MM.1S (cell line): ENCODE measurements at regions not wholly inside any gene's neighbourhood (a gene's known extent, or its start where the extent isn't known, plus 50 kb on each side); places are given as distances from the start of the nearest gene placed in this dataset.

Source experiments
- DNase-seq: peaks from one replicate; pipeline ENCODE4 v3.0.0-alpha.2; 2015
- H2AFZ ChIP-seq: fragments of 300-600 bp; sonication (generic); 2 replicates; pipeline ENCODE4 v1.6.0; 2016; ENCODE audit warnings: antibody characterized with exemption, low read length
- H3F3A ChIP-seq: fragments of 300-600 bp; sonication (generic); 2 replicates; pipeline ENCODE4 v1.6.1; 2016; ENCODE audit warnings: mild to moderate bottlenecking, antibody characterized with exemption, low read length, moderate library complexity, mixed read lengths; ENCODE audit not compliant: insufficient read depth
- H3K27ac ChIP-seq: fragments of 300-600 bp; sonication (generic); 2 replicates; pipeline ENCODE4 v1.5.1; 2016; ENCODE audit warnings: mild to moderate bottlenecking, low read length
- H3K27me3 ChIP-seq: fragments of 300-600 bp; sonication (generic); replicated peaks from 2 replicates; pipeline ENCODE4 v1.6.0; 2016; ENCODE audit warnings: low read length; ENCODE audit not compliant: insufficient read depth
- H3K36me3 ChIP-seq: fragments of 300-600 bp; sonication (generic); replicated peaks from 2 replicates; pipeline ENCODE4 v1.6.1; 2016; ENCODE audit warnings: mild to moderate bottlenecking, low read length, mixed read lengths; ENCODE audit not compliant: insufficient read depth
- H3K4me1 ChIP-seq: fragments of 300-600 bp; sonication (generic); 2 replicates; pipeline ENCODE4 v1.6.1; 2016; ENCODE audit warnings: low read length, mixed read lengths
- H3K4me2 ChIP-seq: fragments of 300-600 bp; sonication (generic); 2 replicates; pipeline ENCODE4 v1.6.0; 2016; ENCODE audit warnings: low read depth, low read length
- H3K4me3 ChIP-seq: fragments of 300-600 bp; sonication (generic); 2 replicates; pipeline ENCODE4 v1.5.1; 2016; ENCODE audit warnings: low read length, mixed read lengths
- H3K79me2 ChIP-seq: fragments of 300-600 bp; sonication (generic); 2 replicates; pipeline ENCODE4 v1.6.1; 2016; ENCODE audit warnings: mixed run types, low read length, mixed read lengths
- H3K9ac ChIP-seq: fragments of 300-600 bp; sonication (generic); 2 replicates; pipeline ENCODE4 v1.6.1; 2016; ENCODE audit warnings: low read length, mixed read lengths
- H3K9me2 ChIP-seq: fragments of 300-600 bp; sonication (generic); replicated peaks from 2 replicates; pipeline ENCODE4 v1.6.1; 2016; ENCODE audit warnings: mild to moderate bottlenecking, low read length, mixed read lengths; ENCODE audit not compliant: insufficient read depth
- H3K9me3 ChIP-seq: fragments of 300-600 bp; sonication (generic); replicated peaks from 2 replicates; pipeline ENCODE4 v1.6.1; 2016; ENCODE audit warnings: mild to moderate bottlenecking, low read length, mixed read lengths; ENCODE audit not compliant: insufficient read depth
- H4K20me1 ChIP-seq: fragments of 300-600 bp; sonication (generic); 2 replicates; pipeline ENCODE4 v1.6.1; 2016; ENCODE audit warnings: mild to moderate bottlenecking, low read length, moderate library complexity, mixed read lengths; ENCODE audit not compliant: insufficient read depth
- CTCF ChIP-seq: fragments of 300-600 bp; sonication (generic); IDR thresholded peaks from 2 replicates; pipeline ENCODE4 v1.5.1; 2016; ENCODE audit warnings: antibody characterized with exemption, low read length, mixed read lengths
- EZH2 ChIP-seq: fragments of 300-600 bp; sonication (generic); optimal IDR thresholded peaks from 2 replicates; pipeline ENCODE3; 2017; ENCODE audit warnings: low read depth, mild to moderate bottlenecking, antibody characterized with exemption, low read length, mixed read lengths
- EZH2phosphoT487 ChIP-seq: fragments of 300-600 bp; sonication (generic); IDR thresholded peaks from 2 replicates; pipeline ENCODE4 v1.6.1; 2018; ENCODE audit warnings: antibody characterized with exemption, low read length

GRCh38 chr4:145351922-145352321 lies 129.7 kb upstream of the SMAD1 start:
- Histone ChIP-seq H3K9ac (no peak overlapping the region), H2AFZ (no peak overlapping the region), H3F3A (no peaks in the 10 kb centered on the region), H3K27ac (no peak overlapping the region), H3K9me2 (no peaks in the 10 kb centered on the region), H3K36me3 (no peaks in the 10 kb centered on the region), H4K20me1 (no peaks in the 10 kb centered on the region), H3K27me3 (no peaks in the 10 kb centered on the region), H3K9me3 (no peaks in the 10 kb centered on the region), H3K79me2 (no peaks in the 10 kb centered on the region), H3K4me2 (no peak overlapping the region), H3K4me3 (no peak overlapping the region), H3K4me1 (no peaks in the 10 kb centered on the region)
- no peak for TF ChIP-seq CTCF
- no peak for TF ChIP-seq EZH2
- no peak for TF ChIP-seq EZH2phosphoT487
- DNase-seq = no peak

GRCh38 chr4:145351162-145351561 lies 130.5 kb upstream of the SMAD1 start:
- no peak overlapping the region for H3K9ac ChIP-seq
- H3K27me3 ChIP-seq = no peaks in the 10 kb centered on the region
- H3K4me1 ChIP-seq = no peaks in the 10 kb centered on the region
- no peaks in the 10 kb centered on the region for H3K79me2 ChIP-seq
- H3K4me2 ChIP-seq = peak overlapping the region; percentile 2; the same call in 1 of the 2 replicates
- no peak for DNase-seq
- H2AFZ ChIP-seq = no peak overlapping the region
- no peaks in the 10 kb centered on the region for H3K9me3 ChIP-seq
- no peak for TF ChIP-seq EZH2
- no peak for TF ChIP-seq CTCF
- TF ChIP-seq EZH2phosphoT487 = no peak
- no peaks in the 10 kb centered on the region for H3F3A ChIP-seq
- H3K4me3 ChIP-seq = no peak overlapping the region
- no peaks in the 10 kb centered on the region for H3K36me3 ChIP-seq
- no peaks in the 10 kb centered on the region for H4K20me1 ChIP-seq
- no peaks in the 10 kb centered on the region for H3K9me2 ChIP-seq
- H3K27ac ChIP-seq = no peak overlapping the region

GRCh38 chr4:145348291-145348690 lies 133.4 kb upstream of the SMAD1 start:
- H4K20me1 ChIP-seq = no peaks in the 10 kb centered on the region
- no peaks in the 10 kb centered on the region for H3K79me2 ChIP-seq

More at GRCh38 chr4:145348291-145348690, 133.4 kb upstream of the SMAD1 start:
- Histone ChIP-seq H3K9me3 (no peaks in the 10 kb centered on the region), H3K27ac (no peak overlapping the region), H3K9ac (no peak overlapping the region), H3K4me2 (no peak overlapping the region), H2AFZ (no peak overlapping the region), H3K9me2 (no peaks in the 10 kb centered on the region), H3K36me3 (no peaks in the 10 kb centered on the region), H3K27me3 (no peaks in the 10 kb centered on the region), H3F3A (no peaks in the 10 kb centered on the region), H3K4me3 (no peak overlapping the region), H3K4me1 (no peaks in the 10 kb centered on the region)
- no peak for DNase-seq
- TF ChIP-seq EZH2 (no peak), EZH2phosphoT487 (no peak), CTCF (no peak)
